Brain microvascular endothelial cell (primary cell): ENCODE measurements at regions not wholly inside any gene's neighbourhood (a gene's known extent, or its start where the extent isn't known, plus 50 kb on each side); places are given as distances from the start of the nearest gene placed in this dataset.

Experiments used
- DNase-seq: peaks from one replicate; pipeline ENCODE4 v3.0.0-alpha.2; 2020
- H3K27ac ChIP-seq: fragments of 250-450 bp; sonication (Bioruptor Pico); 2 replicates; pipeline ENCODE4 v1.5.1; 2020; ENCODE audit warnings: mild to moderate bottlenecking, moderate library complexity
- H3K27me3 ChIP-seq: fragments of 250-450 bp; sonication (Bioruptor Pico); replicated peaks from 2 replicates; pipeline ENCODE4 v1.5.1; 2020; ENCODE audit warnings: mild to moderate bottlenecking
- H3K36me3 ChIP-seq: fragments of 250-450 bp; sonication (Bioruptor Pico); replicated peaks from 2 replicates; pipeline ENCODE4 v1.5.1; 2020; ENCODE audit warnings: mild to moderate bottlenecking
- H3K4me3 ChIP-seq: 2 replicates; pipeline ENCODE4 v1.5.1; 2011; ENCODE audit warnings: low read depth, mild to moderate bottlenecking, control low read depth, low read length, moderate library complexity
- in situ Hi-C: cut with HindIII; loops from 2 replicates; pipeline ENCODE4 v1.10.0; 2017; ENCODE audit warnings: low sequenced_read_pairs, low pct_ligation_motif_present
- TF ChIP-seq, protein P1 (sequence below): IDR thresholded peaks from 2 replicates; pipeline ENCODE4 v1.5.1; 2011; ENCODE audit warnings: low read depth, mild to moderate bottlenecking, moderate library complexity, low read length, control low read depth, inconsistent platforms; ENCODE audit errors: missing control alignments

DNA sequence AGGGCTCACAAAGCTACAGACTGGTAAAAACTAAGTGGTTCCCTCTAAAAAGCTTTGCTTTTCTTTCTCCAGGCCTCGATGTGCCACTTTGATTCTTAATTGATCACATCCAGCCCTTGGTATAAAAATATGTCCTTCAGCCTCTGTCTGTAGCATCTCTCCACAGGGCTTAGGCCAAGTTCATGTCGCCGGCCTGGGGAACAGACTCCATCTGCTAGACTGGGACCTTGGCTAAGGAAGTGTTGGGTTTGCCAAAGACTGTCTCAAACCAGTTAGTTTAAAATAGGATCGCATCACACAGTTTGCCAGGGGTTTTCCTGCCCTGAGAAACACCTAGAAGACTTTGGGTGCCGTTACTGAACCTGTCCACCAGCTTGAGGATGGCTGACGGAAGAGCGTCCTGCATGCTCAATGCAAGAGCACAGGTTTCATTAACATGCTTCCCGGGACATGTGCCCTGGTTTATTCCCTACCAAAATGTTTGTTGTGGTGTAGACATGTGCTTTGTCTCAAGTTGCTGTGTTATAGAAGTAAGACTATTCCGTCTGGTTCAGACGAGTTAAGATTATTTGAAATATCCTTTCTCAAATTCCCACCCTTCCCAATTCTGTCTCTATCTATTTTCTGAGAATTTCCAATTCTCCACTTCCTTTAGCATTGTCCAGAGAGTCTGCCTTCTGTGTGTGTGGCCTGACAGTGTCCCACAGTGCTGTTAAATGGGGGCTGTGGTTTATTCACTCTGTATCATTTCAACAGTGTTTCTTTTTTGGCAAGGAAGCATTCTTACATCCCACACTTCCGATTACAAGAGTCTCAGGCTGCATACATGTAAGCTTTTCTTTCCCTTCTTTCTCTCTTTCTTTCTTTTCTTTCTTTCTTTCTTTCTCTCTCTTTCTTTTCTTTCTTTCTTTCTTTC, 334.7 kb downstream of the INHBA start:
- TF ChIP-seq, protein P1, sequence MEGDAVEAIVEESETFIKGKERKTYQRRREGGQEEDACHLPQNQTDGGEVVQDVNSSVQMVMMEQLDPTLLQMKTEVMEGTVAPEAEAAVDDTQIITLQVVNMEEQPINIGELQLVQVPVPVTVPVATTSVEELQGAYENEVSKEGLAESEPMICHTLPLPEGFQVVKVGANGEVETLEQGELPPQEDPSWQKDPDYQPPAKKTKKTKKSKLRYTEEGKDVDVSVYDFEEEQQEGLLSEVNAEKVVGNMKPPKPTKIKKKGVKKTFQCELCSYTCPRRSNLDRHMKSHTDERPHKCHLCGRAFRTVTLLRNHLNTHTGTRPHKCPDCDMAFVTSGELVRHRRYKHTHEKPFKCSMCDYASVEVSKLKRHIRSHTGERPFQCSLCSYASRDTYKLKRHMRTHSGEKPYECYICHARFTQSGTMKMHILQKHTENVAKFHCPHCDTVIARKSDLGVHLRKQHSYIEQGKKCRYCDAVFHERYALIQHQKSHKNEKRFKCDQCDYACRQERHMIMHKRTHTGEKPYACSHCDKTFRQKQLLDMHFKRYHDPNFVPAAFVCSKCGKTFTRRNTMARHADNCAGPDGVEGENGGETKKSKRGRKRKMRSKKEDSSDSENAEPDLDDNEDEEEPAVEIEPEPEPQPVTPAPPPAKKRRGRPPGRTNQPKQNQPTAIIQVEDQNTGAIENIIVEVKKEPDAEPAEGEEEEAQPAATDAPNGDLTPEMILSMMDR, result no peak
- Histone ChIP-seq H3K36me3 (no peaks in the 10 kb centered on the region), H3K27me3 (no peaks in the 10 kb centered on the region), H3K27ac (no peak overlapping the region), H3K4me3 (no peak overlapping the region)
- in situ Hi-C loops, result no loop called here
- DNase-seq, result no peak

DNA sequence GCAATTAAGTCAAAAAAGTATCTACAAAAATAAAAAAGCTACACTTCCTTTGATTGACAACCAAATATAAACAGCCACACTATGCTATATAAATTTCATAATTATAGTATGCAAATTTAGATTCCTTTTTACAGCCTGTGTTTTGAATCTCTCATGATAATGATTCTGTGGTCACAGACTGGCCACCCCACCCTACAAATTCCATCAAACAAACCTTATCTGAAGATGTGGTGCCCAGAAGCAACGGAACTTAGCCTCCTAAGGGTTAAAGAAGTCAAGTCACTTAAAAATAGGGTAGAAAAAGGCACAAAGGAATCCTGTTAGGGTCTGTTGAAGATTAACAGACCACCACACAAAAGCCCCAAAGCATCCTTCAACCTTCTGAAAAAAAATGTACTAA, 351.8 kb downstream of the INHBA start:
- Histone ChIP-seq H3K27me3 (no peaks in the 10 kb centered on the region), H3K36me3 (no peaks in the 10 kb centered on the region), H3K4me3 (no peak overlapping the region), H3K27ac (no peak overlapping the region)
- in situ Hi-C loops, result no loop called here
- no peak for DNase-seq
- TF ChIP-seq, protein P1, result no peak

DNA sequence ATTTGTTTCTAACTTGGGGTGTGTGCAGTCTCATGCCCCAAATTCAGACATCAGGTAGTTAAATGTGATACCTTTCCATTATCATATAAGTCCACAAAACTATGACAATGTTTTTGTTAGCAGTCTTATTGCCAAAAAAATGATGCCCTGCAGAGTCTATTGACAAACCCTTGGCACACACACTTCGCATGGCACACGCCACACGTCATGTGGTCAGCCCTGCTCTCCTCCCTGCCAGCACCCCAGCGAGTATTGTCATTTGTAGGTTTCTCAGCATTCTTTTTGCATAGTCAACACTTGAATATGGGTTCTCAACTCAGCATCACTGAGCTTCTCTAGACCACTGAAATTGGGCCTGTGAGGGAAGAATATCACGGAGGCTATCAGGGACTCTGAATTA, 356.0 kb downstream of the INHBA start:
- no peak for DNase-seq
- Histone ChIP-seq H3K27me3 (no peaks in the 10 kb centered on the region), H3K4me3 (no peak overlapping the region), H3K27ac (no peak overlapping the region), H3K36me3 (no peaks in the 10 kb centered on the region)
- TF ChIP-seq, protein P1, result no peak
- in situ Hi-C loops, result no loop called here

DNA sequence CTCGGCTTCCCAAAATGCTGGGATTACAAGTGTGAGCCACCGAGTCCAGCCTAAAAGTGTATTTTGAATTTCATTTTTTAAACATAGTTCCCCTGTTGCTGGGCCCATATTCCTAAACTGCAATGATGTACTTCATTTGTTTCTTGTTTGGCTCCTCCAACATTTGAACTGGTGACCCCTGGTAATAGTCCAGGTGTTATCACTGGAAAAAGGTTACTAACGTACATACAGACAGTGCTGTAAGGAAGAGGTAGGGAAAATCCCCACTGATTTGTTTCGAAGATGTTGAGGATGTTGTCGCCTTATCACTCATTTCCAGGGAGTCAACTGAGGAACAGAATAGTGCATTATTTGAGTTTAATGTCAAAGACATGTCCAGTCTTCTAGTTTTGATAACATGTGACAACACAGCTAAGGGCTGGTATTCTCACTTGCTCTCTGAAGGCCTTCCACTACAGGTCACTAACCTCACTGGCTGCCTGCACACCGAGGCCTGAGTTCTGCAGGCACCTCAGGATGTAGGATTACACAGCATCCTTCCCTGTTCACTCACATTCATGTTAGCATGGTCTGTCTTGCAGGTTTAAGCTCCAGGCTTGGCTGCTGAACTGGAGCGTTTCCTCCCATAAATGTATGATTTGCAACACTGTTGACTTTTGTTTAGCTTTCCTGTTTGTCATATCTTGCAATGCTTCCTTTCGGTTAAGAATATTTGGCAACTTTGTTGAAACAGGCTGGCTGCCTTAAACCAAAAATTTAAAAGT, 362.8 kb downstream of the INHBA start:
- TF ChIP-seq, protein P1, result no peak
- no peak for DNase-seq
- H3K4me3 ChIP-seq, result no peak overlapping the region
- no peak overlapping the region for H3K27ac ChIP-seq
- no peaks in the 10 kb centered on the region for H3K36me3 ChIP-seq
- no peaks in the 10 kb centered on the region for H3K27me3 ChIP-seq
- in situ Hi-C loops, result no loop called here

DNA sequence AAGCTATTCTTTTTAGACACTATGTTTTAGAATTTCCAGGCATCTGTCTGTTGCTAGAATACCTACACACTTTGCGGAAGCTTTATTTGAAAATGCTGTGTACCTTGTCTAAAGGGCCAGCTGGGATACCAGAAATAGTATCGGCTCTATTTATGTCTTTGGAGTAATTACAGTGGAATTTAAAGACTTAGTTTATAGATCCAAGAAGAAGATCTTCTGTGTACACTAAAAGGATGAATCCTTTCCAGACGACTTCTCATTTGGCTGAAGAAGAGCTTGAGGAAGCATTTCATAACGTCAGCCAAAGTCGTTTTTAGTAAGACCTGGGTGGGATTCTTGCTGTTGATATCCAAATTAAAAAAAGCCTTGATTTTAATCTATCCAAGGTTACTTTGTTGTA, 365.9 kb downstream of the INHBA start:
- Histone ChIP-seq H3K27me3 (no peaks in the 10 kb centered on the region), H3K36me3 (no peaks in the 10 kb centered on the region), H3K27ac (no peak overlapping the region), H3K4me3 (no peak overlapping the region)
- no peak for DNase-seq
- TF ChIP-seq, protein P1, result no peak
- in situ Hi-C loops, result no loop called here
